ENCODE measurements at regions not wholly inside any gene's neighbourhood (a gene's known extent, or its start where the extent isn't known, plus 50 kb on each side); places are given as distances from the start of the nearest gene placed in this dataset.

DNA sequence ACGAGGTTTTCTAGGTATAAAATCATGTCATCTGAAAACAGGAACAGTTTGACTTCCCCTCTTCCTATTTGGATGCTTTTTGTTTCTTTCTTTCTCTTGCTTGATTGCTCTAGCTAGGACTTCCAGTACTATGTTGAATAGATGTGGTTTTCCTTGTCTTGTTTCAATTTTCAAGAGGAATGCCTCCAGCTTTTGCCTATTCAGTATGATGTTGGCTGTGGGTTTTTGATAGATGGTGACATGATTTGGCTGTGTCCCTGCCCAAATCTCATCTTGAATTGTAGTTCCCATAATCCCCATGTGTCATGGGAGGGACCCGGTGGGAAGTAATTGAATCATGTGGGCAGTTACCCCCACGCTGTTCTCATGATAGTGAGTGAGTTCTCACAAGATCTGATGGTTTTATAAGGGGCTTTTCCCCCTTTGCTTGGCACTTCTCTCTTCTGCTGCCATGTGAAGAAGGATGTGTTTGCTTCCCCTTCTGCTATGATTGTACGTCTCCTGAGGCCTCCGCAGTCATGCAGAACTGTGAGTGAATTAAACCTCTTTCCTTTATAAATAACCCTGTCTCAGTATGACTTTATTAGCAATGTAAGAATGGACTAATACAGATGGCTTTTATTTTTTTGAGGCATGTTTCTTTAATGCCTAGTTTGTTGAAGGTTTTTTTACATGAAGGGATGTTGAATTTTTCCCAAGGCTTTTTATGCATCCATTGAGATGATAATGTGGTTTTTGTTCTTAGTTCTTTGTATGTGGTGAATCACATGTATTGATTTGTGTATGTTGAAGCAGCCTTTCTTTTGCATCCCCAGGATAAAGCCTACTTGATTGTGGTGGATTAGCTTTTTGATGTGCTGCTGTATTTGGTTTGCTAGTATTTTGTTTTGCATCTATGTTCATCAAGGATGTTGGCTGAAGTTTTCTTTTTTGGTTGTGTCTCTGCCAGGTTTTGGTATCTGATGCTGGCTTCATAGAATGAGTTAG is 239.1 kb downstream of the THBS2 start:
- ChIA-PET CTCF (interaction anchor here (1.3 kb wide), 1 partner anchor 9 kb away, joined by 3 read pairs; no protein-coding TSS in a partner anchor), POLR2A (no interaction called here)
- DNase-seq (ENCODE audit: extremely low spot score): no peak
- TF ChIP-seq, protein P1, sequence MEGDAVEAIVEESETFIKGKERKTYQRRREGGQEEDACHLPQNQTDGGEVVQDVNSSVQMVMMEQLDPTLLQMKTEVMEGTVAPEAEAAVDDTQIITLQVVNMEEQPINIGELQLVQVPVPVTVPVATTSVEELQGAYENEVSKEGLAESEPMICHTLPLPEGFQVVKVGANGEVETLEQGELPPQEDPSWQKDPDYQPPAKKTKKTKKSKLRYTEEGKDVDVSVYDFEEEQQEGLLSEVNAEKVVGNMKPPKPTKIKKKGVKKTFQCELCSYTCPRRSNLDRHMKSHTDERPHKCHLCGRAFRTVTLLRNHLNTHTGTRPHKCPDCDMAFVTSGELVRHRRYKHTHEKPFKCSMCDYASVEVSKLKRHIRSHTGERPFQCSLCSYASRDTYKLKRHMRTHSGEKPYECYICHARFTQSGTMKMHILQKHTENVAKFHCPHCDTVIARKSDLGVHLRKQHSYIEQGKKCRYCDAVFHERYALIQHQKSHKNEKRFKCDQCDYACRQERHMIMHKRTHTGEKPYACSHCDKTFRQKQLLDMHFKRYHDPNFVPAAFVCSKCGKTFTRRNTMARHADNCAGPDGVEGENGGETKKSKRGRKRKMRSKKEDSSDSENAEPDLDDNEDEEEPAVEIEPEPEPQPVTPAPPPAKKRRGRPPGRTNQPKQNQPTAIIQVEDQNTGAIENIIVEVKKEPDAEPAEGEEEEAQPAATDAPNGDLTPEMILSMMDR (IDR thresholded peaks at IDR 0.05; ENCODE audit: control extremely low read depth, extremely low read depth, low read depth, missing control alignments): no peak

GRCh38 chr6:169009628-169010027 is 244.0 kb downstream of the THBS2 start:
- POLR2A ChIA-PET: no interaction called here
- no peak for DNase-seq (ENCODE audit: extremely low spot score)
- CTCF ChIA-PET: no interaction called here
- TF ChIP-seq, protein P1 (IDR thresholded peaks at IDR 0.05; ENCODE audit: control extremely low read depth, extremely low read depth, low read depth, missing control alignments): no peak

- TF ChIP-seq, protein P1 (IDR thresholded peaks at IDR 0.05; ENCODE audit: control extremely low read depth, extremely low read depth, low read depth, missing control alignments): no peak
- CTCF ChIA-PET: no interaction called here
- POLR2A ChIA-PET: no interaction called here
- no peak for DNase-seq (ENCODE audit: extremely low spot score)
Measured at GRCh38 chr6:169008641-169009257, 244.9 kb downstream of the THBS2 start.

GRCh38 chr6:169005166-169005565 is 248.5 kb downstream of the THBS2 start:
- TF ChIP-seq, protein P1 (IDR thresholded peaks at IDR 0.05; ENCODE audit: control extremely low read depth, extremely low read depth, low read depth, missing control alignments): no peak
- no peak for DNase-seq (ENCODE audit: extremely low spot score)
- CTCF ChIA-PET: no interaction called here
- POLR2A ChIA-PET: no interaction called here

- no peak for DNase-seq (ENCODE audit: extremely low spot score)
- TF ChIP-seq, protein P1 (IDR thresholded peaks at IDR 0.05; ENCODE audit: control extremely low read depth, extremely low read depth, low read depth, missing control alignments): no peak
- ChIA-PET POLR2A (no interaction called here), CTCF (no interaction called here)
Measured at GRCh38 chr6:169000022-169000421, 253.6 kb downstream of the THBS2 start.

GRCh38 chr6:168999392-168999791 is 254.3 kb downstream of the THBS2 start:
- no peak for DNase-seq (ENCODE audit: extremely low spot score)
- ChIA-PET CTCF (no interaction called here), POLR2A (no interaction called here)
- TF ChIP-seq, protein P1 (IDR thresholded peaks at IDR 0.05; ENCODE audit: control extremely low read depth, extremely low read depth, low read depth, missing control alignments): no peak

All from GM10248 (cell line).